HG03097 (cell line): ENCODE measurements at regions not wholly inside any gene's neighbourhood (a gene's known extent, or its start where the extent isn't known, plus 50 kb on each side); places are given as distances from the start of the nearest gene placed in this dataset.
"Not testable (repeated sequence)": the region's sequence is repeated elsewhere in the genome, so short reads cannot be mapped to it uniquely, and the experiment has no call there.

Experiments
- ATAC-seq: cut with Tn5 transposase; IDR thresholded peaks from one replicate; pipeline ENCODE4 v1.9.1; 2021; ENCODE audit not compliant: unreplicated experiment, low FRiP score

DNA sequence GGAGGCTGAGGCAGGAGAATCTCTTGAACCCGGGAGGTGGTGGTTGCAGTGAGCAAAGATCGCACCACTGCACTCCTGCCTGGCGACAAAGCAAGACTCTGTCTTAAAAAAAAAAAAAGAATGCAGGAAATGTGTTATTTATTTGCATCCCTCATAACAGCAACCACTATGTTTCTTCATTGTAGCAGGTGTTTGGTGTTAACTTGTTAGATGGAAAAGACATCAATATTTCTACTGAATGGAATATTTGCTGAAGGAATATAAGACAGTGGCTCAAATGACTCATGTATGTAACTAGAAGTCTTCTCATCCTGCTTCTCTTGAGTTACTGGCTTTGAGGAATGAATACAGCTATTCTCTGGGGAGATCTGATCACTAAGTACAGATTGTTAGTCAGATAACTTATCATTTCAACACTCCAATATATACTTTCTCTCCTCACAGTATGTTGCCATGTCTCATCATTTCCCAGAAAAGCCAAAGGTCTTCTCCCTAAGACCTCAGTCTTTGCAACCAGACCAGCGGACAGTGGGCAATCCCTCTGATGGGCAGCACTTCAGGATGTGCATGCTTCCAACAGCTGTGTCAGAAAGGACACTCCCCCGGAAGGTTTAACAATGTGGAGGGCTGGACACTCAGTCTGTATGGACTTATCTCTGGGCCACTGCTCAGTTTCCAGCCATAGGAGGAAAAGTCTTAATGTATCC is 104.4 kb upstream of the STK17B start:
- no peak for ATAC-seq

GRCh38 chr2:196276421-196276820 is 105.0 kb upstream of the STK17B start:
- ATAC-seq, result no peak

GRCh38 chr2:196277002-196277401 is 105.6 kb upstream of the STK17B start:
- no peak for ATAC-seq

- no peak for ATAC-seq
These were observed 107.1 kb upstream of the STK17B start for GRCh38 chr2:196278491-196278911.

- no peak for ATAC-seq
These were observed 108.2 kb upstream of the STK17B start for GRCh38 chr2:196279541-196279940.

- no peak for ATAC-seq
These were observed 112.9 kb upstream of the STK17B start for GRCh38 chr2:196284144-196284844.

GRCh38 chr2:196284866-196285557 is 113.6 kb upstream of the STK17B start:
- no peak for ATAC-seq

DNA sequence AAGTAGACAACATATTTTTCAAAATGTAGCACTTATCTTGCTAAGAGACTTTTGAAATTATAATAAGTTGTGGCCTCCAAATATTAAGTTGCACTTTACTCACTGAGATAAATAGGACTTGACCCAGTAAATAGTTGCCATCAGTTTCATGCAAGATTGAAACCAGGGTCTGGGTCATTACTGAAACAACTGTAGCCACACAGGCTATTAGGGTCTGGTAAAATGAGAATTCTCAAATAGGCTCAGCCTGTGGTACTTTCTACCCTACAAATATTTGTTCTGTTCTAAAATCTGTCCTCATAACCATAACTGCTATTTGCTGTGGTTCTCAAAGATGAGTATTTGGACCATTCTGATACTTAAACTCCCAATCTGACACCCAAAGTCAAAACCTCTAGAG is 115.4 kb upstream of the STK17B start:
- ATAC-seq, result no peak

DNA sequence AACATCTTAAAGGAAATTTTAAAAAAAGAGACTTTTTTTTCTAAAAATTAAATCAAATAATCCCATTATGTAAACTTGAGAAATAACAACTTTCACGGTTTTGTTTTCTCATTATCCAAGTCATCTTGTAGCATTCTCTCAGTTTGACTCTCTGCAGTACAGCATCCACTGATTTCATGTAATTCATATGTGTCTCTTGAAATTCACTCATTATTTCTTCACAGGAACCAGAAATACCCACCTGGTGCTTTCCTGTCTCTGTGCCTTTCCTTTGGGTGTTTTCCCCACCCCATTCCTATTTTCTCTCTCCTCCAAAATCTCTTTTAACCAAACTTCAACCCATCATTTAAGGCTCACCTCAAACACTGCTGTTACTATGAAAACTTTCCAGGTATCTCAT is 116.1 kb upstream of the STK17B start:
- ATAC-seq, result no peak

GRCh38 chr2:196288006-196288538 is 116.7 kb upstream of the STK17B start:
- no peak for ATAC-seq

- peak; percentile 44 for ATAC-seq
These were observed 117.6 kb upstream of the STK17B start for GRCh38 chr2:196289000-196289399.

GRCh38 chr2:196290136-196290535 is 118.8 kb upstream of the STK17B start:
- no peak for ATAC-seq

DNA sequence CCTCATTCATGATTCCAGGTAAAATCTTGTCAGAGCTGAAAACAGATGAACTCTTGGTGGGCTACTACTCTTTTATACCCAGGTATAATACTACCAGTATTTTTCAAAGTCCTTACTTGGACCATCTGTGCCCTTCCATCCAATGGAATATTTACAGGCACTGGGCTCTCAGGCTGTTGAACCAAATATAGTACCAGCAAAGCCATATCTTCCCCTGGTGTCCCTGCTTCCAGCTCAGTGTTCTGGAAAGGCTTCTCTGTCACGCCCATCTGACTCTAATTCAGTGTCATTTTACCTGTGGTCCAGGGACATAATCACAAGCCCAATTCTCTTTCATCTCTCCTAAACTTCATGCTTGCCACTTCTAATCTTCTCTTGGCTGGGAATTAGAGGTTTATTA is 119.2 kb upstream of the STK17B start:
- ATAC-seq, result no peak

DNA sequence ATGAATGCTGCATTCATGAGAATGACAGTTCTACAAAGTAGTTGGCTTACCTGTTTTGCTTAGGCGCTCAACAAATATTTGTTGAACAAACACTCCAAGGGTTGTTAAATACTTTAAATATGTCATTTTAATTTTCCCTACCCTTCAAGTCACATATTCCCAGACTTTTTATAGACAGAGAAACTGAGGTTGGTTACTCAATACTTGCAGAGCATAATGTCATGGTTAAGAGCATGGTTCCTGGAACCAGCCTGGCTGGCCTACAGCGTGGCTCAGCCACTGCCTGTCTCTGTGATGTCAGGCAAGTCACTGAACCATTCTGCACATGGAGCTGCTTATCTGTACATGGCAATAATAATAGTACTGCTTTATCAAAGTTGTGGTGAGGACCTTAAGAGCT is 120.0 kb upstream of the STK17B start:
- no peak for ATAC-seq

DNA sequence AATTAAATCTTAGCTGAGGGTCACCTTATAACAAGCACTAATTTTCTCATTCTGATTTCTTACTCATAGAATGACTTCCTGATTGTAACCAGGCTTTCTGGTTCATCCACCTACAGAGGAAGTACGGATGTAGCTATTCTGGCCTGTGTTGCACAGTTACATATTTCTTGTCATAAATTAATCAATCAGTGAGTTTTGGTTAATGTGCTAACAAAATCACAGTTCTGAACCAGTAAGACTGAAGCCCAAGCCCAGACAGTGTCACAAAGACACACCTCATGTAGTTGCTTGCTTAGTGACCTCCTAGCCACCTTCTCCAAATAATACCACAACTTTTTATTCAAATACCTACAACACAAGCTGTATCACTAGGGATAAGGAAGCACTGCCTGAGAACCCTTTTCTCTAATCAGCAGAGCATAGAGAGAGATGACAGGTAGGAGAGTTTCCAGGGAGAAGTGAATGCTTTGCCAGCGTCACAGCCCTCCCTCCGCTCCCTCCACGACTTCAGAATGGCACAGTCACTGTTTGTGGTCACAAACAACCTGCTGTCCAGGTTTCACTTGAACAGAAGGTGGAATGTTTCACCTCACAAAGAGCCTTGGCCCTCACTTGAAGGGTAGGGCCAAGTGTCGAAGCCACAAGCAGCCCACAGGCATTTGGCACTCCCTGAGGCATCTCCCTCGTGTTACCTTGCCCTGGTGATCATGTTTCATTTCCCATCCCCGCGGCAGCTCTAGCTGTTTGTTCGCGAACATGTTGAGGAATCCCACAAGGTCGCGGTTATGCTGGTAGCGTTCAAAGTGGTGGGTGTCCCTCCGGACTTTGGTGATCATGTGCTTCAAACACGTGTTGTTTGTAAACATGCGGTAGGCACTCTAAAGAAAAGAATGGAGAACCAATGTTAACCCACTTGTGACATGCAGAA is 120.8 kb upstream of the STK17B start:
- ATAC-seq, result peak; percentile 63

GRCh38 chr2:196293751-196294515 is 122.6 kb upstream of the STK17B start:
- ATAC-seq, result no peak

DNA sequence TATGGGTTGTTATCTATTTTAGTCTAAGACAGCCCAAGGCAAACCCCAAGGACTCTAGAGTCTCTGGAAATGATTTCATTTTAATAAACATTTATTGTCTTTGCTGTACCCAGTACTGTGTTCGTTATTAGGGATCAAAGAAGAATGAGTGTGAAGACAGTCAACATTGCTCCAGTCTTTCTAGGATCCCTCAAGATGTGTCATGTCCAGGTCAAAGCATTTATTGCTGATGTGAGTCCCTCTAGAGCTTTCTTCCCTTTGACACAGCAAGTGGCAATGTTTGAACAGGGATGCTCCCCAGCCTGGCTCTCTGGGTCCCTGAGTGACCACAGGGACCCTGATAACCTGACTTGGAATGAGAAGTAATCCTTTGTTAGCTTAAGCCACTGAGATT is 123.1 kb upstream of the STK17B start:
- no peak for ATAC-seq

GRCh38 chr2:196295005-196295404 is 123.6 kb upstream of the STK17B start:
- no peak for ATAC-seq

DNA sequence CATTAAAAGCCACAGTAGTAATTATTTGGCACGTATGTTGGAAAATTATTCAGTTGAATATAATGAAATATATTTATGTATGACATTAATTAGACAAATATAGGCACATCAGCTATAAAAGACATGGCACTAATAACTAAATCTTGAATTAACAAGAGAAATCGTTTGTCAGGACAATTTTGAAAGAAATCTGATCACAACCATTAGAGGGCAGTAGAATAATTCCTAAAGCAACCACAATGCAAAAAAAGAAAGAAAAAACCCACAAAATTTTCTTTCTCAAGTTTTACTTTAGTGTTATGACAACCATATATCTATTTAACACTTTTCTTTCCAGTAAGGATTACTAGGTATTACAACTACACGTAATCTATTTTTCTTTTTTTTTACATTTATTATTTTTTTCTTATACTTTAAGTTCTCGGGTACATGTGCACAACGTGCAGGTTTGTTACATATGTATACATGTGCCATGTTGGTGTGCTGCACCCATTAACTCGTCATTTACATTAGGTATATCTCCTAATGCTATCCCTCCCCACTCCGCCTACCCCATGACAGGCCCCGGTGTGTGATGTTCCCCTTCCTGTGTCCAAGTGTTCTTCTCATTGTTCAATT is 126.8 kb upstream of the STK17B start:
- not testable (repeated sequence) for ATAC-seq
